ENCODE measurements at regions not wholly inside any gene's neighbourhood (a gene's known extent, or its start where the extent isn't known, plus 50 kb on each side); places are given as distances from the start of the nearest gene placed in this dataset.

- no peak overlapping the region for H3K4me3 ChIP-seq
- WGBS, 5 donors = 74 to 93% (median 83%) methylated on average over 2 of the region's 2 CpGs
- H3K27ac ChIP-seq = no peak overlapping the region
- no peak for TF ChIP-seq POLR2AphosphoS5 (IDR thresholded peaks at IDR 0.05)
- no peak for TF ChIP-seq CTCF (IDR thresholded peaks at IDR 0.05 in 8 of 11, conservative IDR thresholded peaks at IDR 0.05 in 3 of 11)
- TF ChIP-seq POLR2A (IDR thresholded peaks at IDR 0.05) = no peak
- no peaks in the 10 kb centered on the region for H3K36me3 ChIP-seq
- no peaks in the 10 kb centered on the region for H3K4me1 ChIP-seq
- H3K9me3 ChIP-seq = no peaks in the 10 kb centered on the region
- intact Hi-C loops (cut with DNase I; ENCODE audit: low total_unique reads) = no loop called here
- DNase-seq = no peak
- no peaks in the 10 kb centered on the region for H3K27me3 ChIP-seq (replicated peaks in 1 of 7)
These were observed 391.9 kb downstream of the LMO4 start for GRCh38 chr1:87720561-87720960.

- no peaks in the 10 kb centered on the region for H3K4me1 ChIP-seq
- H3K36me3 ChIP-seq = no peaks in the 10 kb centered on the region
- no peak overlapping the region for H3K4me3 ChIP-seq
- TF ChIP-seq POLR2A (IDR thresholded peaks at IDR 0.05) (no peak), CTCF (IDR thresholded peaks at IDR 0.05 in 8 of 11, conservative IDR thresholded peaks at IDR 0.05 in 3 of 11) (no peak), POLR2AphosphoS5 (IDR thresholded peaks at IDR 0.05) (no peak)
- DNase-seq = no peak
- no peaks in the 10 kb centered on the region for H3K9me3 ChIP-seq
- no peaks in the 10 kb centered on the region for H3K27me3 ChIP-seq (replicated peaks in 1 of 7)
- H3K27ac ChIP-seq = no peak overlapping the region
- intact Hi-C loops (cut with DNase I; ENCODE audit: low total_unique reads) = no loop called here
These were observed 394.5 kb downstream of the LMO4 start for GRCh38 chr1:87723193-87723592.

GRCh38 chr1:87728169-87728568 is 399.5 kb downstream of the LMO4 start:
- no peaks in the 10 kb centered on the region for H3K9me3 ChIP-seq
- no peaks in the 10 kb centered on the region for H3K27me3 ChIP-seq (replicated peaks in 1 of 7)
- no peaks in the 10 kb centered on the region for H3K4me1 ChIP-seq
- no peak overlapping the region for H3K4me3 ChIP-seq
- no peak for DNase-seq
- intact Hi-C loops (cut with DNase I; ENCODE audit: low total_unique reads) = no loop called here
- no peak for TF ChIP-seq POLR2A (IDR thresholded peaks at IDR 0.05)
- H3K36me3 ChIP-seq = no peaks in the 10 kb centered on the region
- WGBS, 5 donors = 82 to 100% (median 86%) methylated on average over 1 of the region's 1 CpG
- H3K27ac ChIP-seq = no peak overlapping the region

- no peak for DNase-seq
- Histone ChIP-seq H3K27me3 (replicated peaks in 1 of 7) (no peaks in the 10 kb centered on the region), H3K4me3 (no peak overlapping the region), H3K27ac (no peak overlapping the region), H3K9me3 (no peaks in the 10 kb centered on the region), H3K4me1 (no peaks in the 10 kb centered on the region), H3K36me3 (no peaks in the 10 kb centered on the region)
- no peak for TF ChIP-seq POLR2A (IDR thresholded peaks at IDR 0.05)
- TF ChIP-seq POLR2AphosphoS5 (IDR thresholded peaks at IDR 0.05) = no peak
- no peak for TF ChIP-seq CTCF (IDR thresholded peaks at IDR 0.05 in 8 of 11, conservative IDR thresholded peaks at IDR 0.05 in 3 of 11)
- intact Hi-C loops (cut with DNase I; ENCODE audit: low total_unique reads) = no loop called here
- 76 to 88% (median 82%) methylated on average over 9 of the region's 9 CpGs for WGBS, 5 donors
These were observed 401.9 kb downstream of the LMO4 start for GRCh38 chr1:87730274-87731216.
